Suprapubic skin (tissue), 3 donors: ENCODE measurements at regions not wholly inside any gene's neighbourhood (a gene's known extent, or its start where the extent isn't known, plus 50 kb on each side); places are given as distances from the start of the nearest gene placed in this dataset.

Experiments used
- CTCF ChIP-seq, 2 donors: fragments of 200-600 bp in 1 of 2; fragments of 450-650 bp in 1 of 2; sonication (generic) in 1 of 2; IDR thresholded peaks; one replicate each; pipeline ENCODE4 v1.5.1; 2016 to 2019; ENCODE audit warnings: antibody characterized with exemption in 2 of 2, mild to moderate bottlenecking in 1 of 2, moderate library complexity in 1 of 2
- POLR2AphosphoS5 ChIP-seq, 3 donors: sonication (generic); formaldehyde crosslinking; IDR thresholded peaks; one replicate each; pipeline ENCODE4 v1.6.1; 2017; ENCODE audit warnings: antibody characterized with exemption in 3 of 3

- TF ChIP-seq POLR2AphosphoS5 (IDR thresholded peaks at IDR 0.05) (no peak), CTCF (IDR thresholded peaks at IDR 0.05) (no peak)
These were observed 449.5 kb downstream of the BCAT1 start for GRCh38 chr12:24499151-24500146.
